ENCODE measurements at regions not wholly inside any gene's neighbourhood (a gene's known extent, or its start where the extent isn't known, plus 50 kb on each side); places are given as distances from the start of the nearest gene placed in this dataset.

DNA sequence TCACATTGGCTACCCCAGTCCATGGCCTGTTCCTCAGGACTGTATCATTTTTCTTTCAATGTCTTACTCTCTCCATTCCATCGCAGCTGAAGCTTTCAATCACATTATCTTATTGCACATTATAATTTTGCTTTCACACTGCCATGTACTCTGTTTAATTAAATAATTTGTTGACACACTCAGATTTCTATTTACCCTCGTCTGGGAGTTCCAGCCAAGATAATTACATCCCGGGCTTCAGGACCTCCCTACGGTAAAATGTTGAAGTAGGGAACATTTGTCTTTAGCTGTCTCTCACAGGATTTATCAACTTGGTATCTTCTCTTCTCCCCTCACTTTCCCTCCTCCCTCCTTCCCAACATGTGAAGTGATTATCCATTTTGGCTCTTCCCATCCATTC, 177.2 kb upstream of the RASSF8 start:
- Histone ChIP-seq H3K36me3 (ENCODE audit: insufficient read depth, low read length) (no peaks in the 10 kb centered on the region), H3K4me1 (ENCODE audit: insufficient read depth, low read length) (no peaks in the 10 kb centered on the region), H3K27me3 (ENCODE audit: insufficient read depth, low read length, poor library complexity) (no peaks in the 10 kb centered on the region), H3K9me3 (ENCODE audit: insufficient read depth, low read length, severe bottlenecking) (no peaks in the 10 kb centered on the region), H3K9ac (ENCODE audit: low read depth, low read length) (no peak overlapping the region), H4K20me1 (ENCODE audit: insufficient read depth, low read length) (no peaks in the 10 kb centered on the region), H2AFZ (ENCODE audit: low read depth, low read length) (no peak overlapping the region), H3K79me2 (ENCODE audit: insufficient read depth, low read length) (no peaks in the 10 kb centered on the region), H3K4me2 (ENCODE audit: insufficient read depth, low read length) (no peak overlapping the region), H3K27ac (ENCODE audit: low read length) (no peak overlapping the region), H3K4me3 (ENCODE audit: low read depth in 1 of 2, low read length in 2 of 2) (no peak overlapping the region)
- TF ChIP-seq, protein P1, sequence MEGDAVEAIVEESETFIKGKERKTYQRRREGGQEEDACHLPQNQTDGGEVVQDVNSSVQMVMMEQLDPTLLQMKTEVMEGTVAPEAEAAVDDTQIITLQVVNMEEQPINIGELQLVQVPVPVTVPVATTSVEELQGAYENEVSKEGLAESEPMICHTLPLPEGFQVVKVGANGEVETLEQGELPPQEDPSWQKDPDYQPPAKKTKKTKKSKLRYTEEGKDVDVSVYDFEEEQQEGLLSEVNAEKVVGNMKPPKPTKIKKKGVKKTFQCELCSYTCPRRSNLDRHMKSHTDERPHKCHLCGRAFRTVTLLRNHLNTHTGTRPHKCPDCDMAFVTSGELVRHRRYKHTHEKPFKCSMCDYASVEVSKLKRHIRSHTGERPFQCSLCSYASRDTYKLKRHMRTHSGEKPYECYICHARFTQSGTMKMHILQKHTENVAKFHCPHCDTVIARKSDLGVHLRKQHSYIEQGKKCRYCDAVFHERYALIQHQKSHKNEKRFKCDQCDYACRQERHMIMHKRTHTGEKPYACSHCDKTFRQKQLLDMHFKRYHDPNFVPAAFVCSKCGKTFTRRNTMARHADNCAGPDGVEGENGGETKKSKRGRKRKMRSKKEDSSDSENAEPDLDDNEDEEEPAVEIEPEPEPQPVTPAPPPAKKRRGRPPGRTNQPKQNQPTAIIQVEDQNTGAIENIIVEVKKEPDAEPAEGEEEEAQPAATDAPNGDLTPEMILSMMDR (IDR thresholded peaks at IDR 0.05; ENCODE audit: borderline replicate concordance, extremely low read depth, low read length, poor library complexity, severe bottlenecking) = no peak
- TF ChIP-seq EZH2 (IDR thresholded peaks at IDR 0.05; ENCODE audit: borderline replicate concordance, low read depth, low read length, severe bottlenecking) = no peak
- DNase-seq (no peak), ATAC-seq (ENCODE audit: insufficient read depth, low read depth) (no peak)

DNA sequence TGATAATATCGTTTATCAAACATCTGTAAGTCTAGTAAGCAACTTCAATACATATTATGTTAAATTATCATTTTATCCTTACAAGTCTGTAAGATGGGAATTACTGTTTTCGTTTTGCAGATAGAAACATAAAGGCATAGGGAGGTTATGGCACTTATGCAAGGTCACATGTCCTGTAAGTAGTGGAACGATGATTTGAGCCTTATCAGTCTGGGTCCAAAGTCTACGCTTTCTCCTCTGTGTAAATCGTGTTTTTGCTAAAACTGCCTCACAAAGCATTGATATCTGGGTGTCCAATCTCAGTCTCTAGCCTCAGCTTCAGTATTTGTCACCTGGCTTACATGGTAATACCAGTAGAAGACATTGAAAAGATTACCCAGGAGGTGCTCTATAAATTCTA, 174.9 kb upstream of the RASSF8 start:
- Histone ChIP-seq H3K9ac (ENCODE audit: low read depth, low read length) (no peak overlapping the region), H3K4me3 (ENCODE audit: low read depth in 1 of 2, low read length in 2 of 2) (no peak overlapping the region), H3K4me1 (ENCODE audit: insufficient read depth, low read length) (no peaks in the 10 kb centered on the region), H3K79me2 (ENCODE audit: insufficient read depth, low read length) (no peaks in the 10 kb centered on the region), H3K4me2 (ENCODE audit: insufficient read depth, low read length) (no peak overlapping the region), H3K27me3 (ENCODE audit: insufficient read depth, low read length, poor library complexity) (no peaks in the 10 kb centered on the region), H3K9me3 (ENCODE audit: insufficient read depth, low read length, severe bottlenecking) (no peaks in the 10 kb centered on the region), H3K36me3 (ENCODE audit: insufficient read depth, low read length) (no peaks in the 10 kb centered on the region), H4K20me1 (ENCODE audit: insufficient read depth, low read length) (no peaks in the 10 kb centered on the region), H2AFZ (ENCODE audit: low read depth, low read length) (no peak overlapping the region), H3K27ac (ENCODE audit: low read length) (no peak overlapping the region)
- DNase-seq (no peak), ATAC-seq (ENCODE audit: insufficient read depth, low read depth) (no peak)
- TF ChIP-seq EZH2 (IDR thresholded peaks at IDR 0.05; ENCODE audit: borderline replicate concordance, low read depth, low read length, severe bottlenecking) = no peak
- TF ChIP-seq, protein P1 (IDR thresholded peaks at IDR 0.05; ENCODE audit: borderline replicate concordance, extremely low read depth, low read length, poor library complexity, severe bottlenecking) = no peak

DNA sequence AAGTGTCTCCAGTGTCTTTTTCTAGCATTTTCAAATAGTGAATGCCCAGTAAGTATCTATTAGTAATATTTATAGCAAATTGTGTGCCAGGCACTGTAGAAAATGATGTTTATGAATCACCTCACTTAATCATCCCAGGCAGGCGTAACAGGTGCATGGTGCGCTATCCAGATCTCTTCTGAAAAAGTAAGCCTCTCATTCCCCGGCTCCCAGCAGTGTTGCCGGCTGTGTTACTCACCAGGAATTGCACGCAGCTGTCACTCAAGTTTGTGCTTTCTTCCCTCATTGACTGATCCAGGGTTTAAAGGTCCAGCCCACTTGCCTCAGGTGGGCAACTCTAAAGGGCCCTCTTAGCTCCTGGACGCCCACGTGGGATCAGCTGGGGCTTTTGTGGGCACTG, 173.8 kb upstream of the RASSF8 start:
- no peaks in the 10 kb centered on the region for H3K79me2 ChIP-seq (ENCODE audit: insufficient read depth, low read length)
- no peak overlapping the region for H3K4me3 ChIP-seq (ENCODE audit: low read depth in 1 of 2, low read length in 2 of 2)
- no peak overlapping the region for H3K4me2 ChIP-seq (ENCODE audit: insufficient read depth, low read length)
- no peaks in the 10 kb centered on the region for H3K36me3 ChIP-seq (ENCODE audit: insufficient read depth, low read length)
- no peaks in the 10 kb centered on the region for H3K9me3 ChIP-seq (ENCODE audit: insufficient read depth, low read length, severe bottlenecking)
- no peak overlapping the region for H2AFZ ChIP-seq (ENCODE audit: low read depth, low read length)
- TF ChIP-seq, protein P1 (IDR thresholded peaks at IDR 0.05; ENCODE audit: borderline replicate concordance, extremely low read depth, low read length, poor library complexity, severe bottlenecking) = no peak
- TF ChIP-seq EZH2 (IDR thresholded peaks at IDR 0.05; ENCODE audit: borderline replicate concordance, low read depth, low read length, severe bottlenecking) = no peak
- no peaks in the 10 kb centered on the region for H4K20me1 ChIP-seq (ENCODE audit: insufficient read depth, low read length)
- H3K4me1 ChIP-seq (ENCODE audit: insufficient read depth, low read length) = no peaks in the 10 kb centered on the region
- no peak for DNase-seq
- ATAC-seq (ENCODE audit: insufficient read depth, low read depth) = no peak
- peaks cover 3% of the 10 kb centered on the region for H3K27me3 ChIP-seq (ENCODE audit: insufficient read depth, low read length, poor library complexity)
- H3K27ac ChIP-seq (ENCODE audit: low read length) = no peak overlapping the region
- H3K9ac ChIP-seq (ENCODE audit: low read depth, low read length) = no peak overlapping the region

DNA sequence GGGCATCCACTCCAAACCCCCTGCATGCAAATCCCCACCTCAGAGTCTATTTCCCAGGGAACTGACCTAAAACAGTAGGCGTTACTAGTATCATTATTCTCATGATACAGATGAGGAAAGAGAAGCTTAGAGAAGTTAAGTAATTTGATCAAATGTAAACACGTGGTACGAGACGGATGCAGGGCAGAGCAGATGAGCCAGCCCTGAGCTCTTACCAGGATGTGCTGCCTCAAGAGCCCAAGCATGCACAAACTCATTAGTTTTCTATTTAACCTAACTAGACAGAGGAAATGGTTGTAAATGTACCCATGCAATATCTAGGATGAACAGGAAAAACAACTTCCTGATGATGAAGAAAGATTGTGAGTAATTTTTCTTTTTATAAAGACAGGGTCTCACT, 173.3 kb upstream of the RASSF8 start:
- no peak for ATAC-seq (ENCODE audit: insufficient read depth, low read depth)
- H3K4me1 ChIP-seq (ENCODE audit: insufficient read depth, low read length) = no peaks in the 10 kb centered on the region
- H3K27me3 ChIP-seq (ENCODE audit: insufficient read depth, low read length, poor library complexity) = peaks cover 3% of the 10 kb centered on the region
- H3K9ac ChIP-seq (ENCODE audit: low read depth, low read length) = no peak overlapping the region
- H3K4me2 ChIP-seq (ENCODE audit: insufficient read depth, low read length) = no peak overlapping the region
- no peak overlapping the region for H3K4me3 ChIP-seq (ENCODE audit: low read depth in 1 of 2, low read length in 2 of 2)
- H3K27ac ChIP-seq (ENCODE audit: low read length) = no peak overlapping the region
- H4K20me1 ChIP-seq (ENCODE audit: insufficient read depth, low read length) = no peaks in the 10 kb centered on the region
- H3K9me3 ChIP-seq (ENCODE audit: insufficient read depth, low read length, severe bottlenecking) = no peaks in the 10 kb centered on the region
- no peaks in the 10 kb centered on the region for H3K79me2 ChIP-seq (ENCODE audit: insufficient read depth, low read length)
- TF ChIP-seq, protein P1 (IDR thresholded peaks at IDR 0.05; ENCODE audit: borderline replicate concordance, extremely low read depth, low read length, poor library complexity, severe bottlenecking) = no peak
- TF ChIP-seq EZH2 (IDR thresholded peaks at IDR 0.05; ENCODE audit: borderline replicate concordance, low read depth, low read length, severe bottlenecking) = no peak
- H2AFZ ChIP-seq (ENCODE audit: low read depth, low read length) = no peak overlapping the region
- H3K36me3 ChIP-seq (ENCODE audit: insufficient read depth, low read length) = no peaks in the 10 kb centered on the region
- DNase-seq = no peak

All from DND-41 (cell line).